ENCODE measurements at regions not wholly inside any gene's neighbourhood (a gene's known extent, or its start where the extent isn't known, plus 50 kb on each side); places are given as distances from the start of the nearest gene placed in this dataset.

GRCh38 chr15:29398907-29399306 lies 129.3 kb upstream of the NSMCE3 start:
- H3K27ac ChIP-seq, result no peak overlapping the region
- TF ChIP-seq CTCF (IDR thresholded peaks at IDR 0.05), result no peak
- no peak for DNase-seq (ENCODE audit: low spot score)
- no peak overlapping the region for H3K4me3 ChIP-seq

DNA sequence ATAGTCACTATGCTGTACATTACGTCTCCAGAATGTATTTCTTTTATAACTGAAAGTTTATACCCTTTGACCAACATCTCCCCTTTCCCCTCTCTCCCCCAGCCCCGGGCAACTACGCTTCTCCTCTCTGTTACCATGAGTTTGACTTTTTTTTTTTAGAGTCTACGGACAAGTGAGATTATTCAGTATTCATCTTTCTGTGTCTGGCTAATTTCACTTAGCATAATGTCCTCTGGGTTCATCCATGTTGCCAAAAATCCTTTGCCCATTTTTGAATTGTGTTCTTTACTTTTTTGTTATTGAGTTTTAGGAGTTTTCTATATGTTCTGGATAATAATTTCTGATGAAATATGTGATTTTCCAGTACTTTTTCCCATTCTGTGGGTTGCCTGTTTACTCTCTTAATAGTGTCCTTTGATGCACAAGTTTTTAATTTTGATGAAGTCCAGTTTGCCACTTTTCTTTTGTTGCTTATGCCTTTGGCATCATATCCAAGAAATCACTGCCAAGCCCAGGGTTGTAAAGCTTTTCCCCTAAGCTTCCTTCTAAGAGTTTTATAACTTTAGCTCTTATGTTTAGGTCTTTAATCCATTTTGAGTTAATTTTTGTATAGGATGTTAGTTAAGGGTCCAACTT lies 126.7 kb upstream of the NSMCE3 start:
- no peak overlapping the region for H3K27ac ChIP-seq
- TF ChIP-seq CTCF (IDR thresholded peaks at IDR 0.05), result no peak

GRCh38 chr15:29393443-29393842 lies 123.8 kb upstream of the NSMCE3 start:
- no peak overlapping the region for H3K27ac ChIP-seq
- no peak for TF ChIP-seq CTCF (IDR thresholded peaks at IDR 0.05)
- no peak overlapping the region for H3K4me3 ChIP-seq
- no peak for DNase-seq (ENCODE audit: low spot score)

More for the DNA sequence above, 126.7 kb upstream of the NSMCE3 start:
- no peak overlapping the region for H3K4me3 ChIP-seq
- no peak for DNase-seq (ENCODE audit: low spot score)

DNA sequence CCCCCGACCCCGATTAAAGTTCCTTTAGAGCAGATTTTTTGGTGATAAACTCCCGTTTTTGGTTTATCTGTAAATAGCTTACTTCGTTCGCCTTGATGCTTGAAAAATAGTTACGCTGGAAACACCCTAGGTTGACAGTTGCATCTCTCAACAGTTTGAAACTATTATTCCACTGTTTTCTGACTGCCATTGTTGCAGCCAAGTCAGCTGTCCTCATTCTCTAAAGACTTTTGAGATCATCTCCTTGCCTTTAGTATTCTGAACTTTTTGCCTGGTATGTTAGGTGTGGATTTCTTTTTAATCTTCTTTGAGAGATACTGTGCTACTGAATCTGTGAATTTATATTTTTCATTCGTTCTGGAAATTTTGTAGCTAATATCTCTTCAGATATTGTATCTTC lies 122.7 kb upstream of the NSMCE3 start:
- no peak for DNase-seq (ENCODE audit: low spot score)
- no peak for TF ChIP-seq CTCF (IDR thresholded peaks at IDR 0.05)
- H3K4me3 ChIP-seq, result no peak overlapping the region
- no peak overlapping the region for H3K27ac ChIP-seq

DNA sequence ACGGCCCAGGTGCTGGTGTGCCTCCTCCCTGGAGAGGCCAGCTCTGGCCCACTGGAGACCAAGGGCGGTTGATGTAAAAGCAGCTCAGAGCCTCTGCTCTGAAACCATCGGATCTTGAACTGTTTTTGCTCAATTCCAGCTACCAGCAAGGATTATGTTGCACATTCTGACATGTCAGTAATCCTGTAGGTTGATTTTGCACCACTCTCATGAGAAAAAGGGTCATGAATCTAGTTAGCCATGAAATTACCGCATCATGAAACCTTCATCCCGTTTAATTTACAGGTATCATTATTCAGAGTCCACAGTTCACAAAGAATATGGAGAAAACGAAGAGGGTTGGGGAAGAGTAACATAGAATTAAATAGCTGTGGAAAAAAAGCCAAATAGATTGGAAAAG lies 120.4 kb upstream of the NSMCE3 start:
- DNase-seq (ENCODE audit: low spot score), result no peak
- no peak for TF ChIP-seq CTCF (IDR thresholded peaks at IDR 0.05)
- no peak overlapping the region for H3K27ac ChIP-seq
- H3K4me3 ChIP-seq, result no peak overlapping the region

DNA sequence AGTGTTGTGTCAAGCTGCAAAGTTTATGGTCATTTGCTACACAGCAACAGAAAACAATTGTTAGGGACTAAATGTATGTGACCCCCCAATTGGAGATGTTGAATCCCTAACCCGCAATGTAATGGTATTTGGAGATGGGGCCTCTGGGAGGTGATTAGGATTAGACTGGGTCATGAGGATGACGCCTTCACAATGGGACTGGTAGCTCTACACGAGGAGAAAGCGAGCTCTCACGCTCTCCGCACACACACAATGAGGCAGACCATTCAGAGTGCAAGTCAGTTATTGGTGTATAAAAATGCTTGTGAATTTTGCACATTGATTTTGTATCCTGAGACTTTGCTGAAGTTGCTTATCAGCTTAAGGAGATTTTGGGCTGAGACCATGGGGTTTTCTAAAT lies 116.9 kb upstream of the NSMCE3 start:
- no peak for DNase-seq (ENCODE audit: low spot score)
- H3K27ac ChIP-seq, result no peak overlapping the region
- H3K4me3 ChIP-seq, result no peak overlapping the region
- TF ChIP-seq CTCF (IDR thresholded peaks at IDR 0.05), result no peak

DNA sequence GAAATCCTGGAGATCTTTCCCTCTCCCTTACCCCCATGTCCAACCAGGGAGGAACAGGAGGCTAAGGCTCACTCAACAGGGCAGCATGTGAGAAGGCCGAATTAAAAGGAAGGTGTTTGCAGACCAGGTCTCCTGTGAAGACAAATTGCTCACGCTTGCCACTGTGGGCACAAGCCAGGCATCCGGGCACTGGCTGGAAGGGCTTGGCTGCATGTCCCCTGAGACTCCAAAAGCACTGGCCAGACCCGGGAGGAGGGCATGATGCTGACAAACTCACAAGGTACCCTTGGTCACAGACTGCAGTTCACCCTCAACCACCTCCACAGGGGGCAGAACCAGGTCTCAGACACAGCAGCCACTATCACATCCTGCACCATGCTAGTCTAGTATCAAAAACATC lies 113.7 kb upstream of the NSMCE3 start:
- Histone ChIP-seq H3K27ac (no peak overlapping the region), H3K4me3 (no peak overlapping the region)
- DNase-seq (ENCODE audit: low spot score), result no peak
- TF ChIP-seq CTCF (IDR thresholded peaks at IDR 0.05), result no peak
